GM10248 (cell line): ENCODE measurements at regions not wholly inside any gene's neighbourhood (a gene's known extent, or its start where the extent isn't known, plus 50 kb on each side); places are given as distances from the start of the nearest gene placed in this dataset.

Source experiments
- CTCF ChIA-PET: fragments of 300-600 bp; sonication (Branson Sonifier 250); formaldehyde crosslinking; extraction: SDS; loops from one replicate; lab custom pipeline; 2021; ENCODE audit warnings: antibody characterized with exemption; lab: Yijun Ruan, JAX
- POLR2A ChIA-PET: fragments of 350-650 bp; sonication (Branson Sonifier 250); formaldehyde crosslinking; extraction: SDS; loops from one replicate; lab custom pipeline; 2020; ENCODE audit warnings: antibody characterized with exemption; lab: Yijun Ruan, JAX
- DNase-seq: peaks from one replicate; pipeline ENCODE4 v3.0.0; 2012; ENCODE audit errors: extremely low spot score
- TF ChIP-seq, protein P1 (sequence below): IDR thresholded peaks from 2 replicates; pipeline ENCODE4 v1.5.1; 2012; ENCODE audit warnings: mild to moderate bottlenecking, low read depth; ENCODE audit errors: extremely low read depth, missing control alignments, control extremely low read depth

DNA sequence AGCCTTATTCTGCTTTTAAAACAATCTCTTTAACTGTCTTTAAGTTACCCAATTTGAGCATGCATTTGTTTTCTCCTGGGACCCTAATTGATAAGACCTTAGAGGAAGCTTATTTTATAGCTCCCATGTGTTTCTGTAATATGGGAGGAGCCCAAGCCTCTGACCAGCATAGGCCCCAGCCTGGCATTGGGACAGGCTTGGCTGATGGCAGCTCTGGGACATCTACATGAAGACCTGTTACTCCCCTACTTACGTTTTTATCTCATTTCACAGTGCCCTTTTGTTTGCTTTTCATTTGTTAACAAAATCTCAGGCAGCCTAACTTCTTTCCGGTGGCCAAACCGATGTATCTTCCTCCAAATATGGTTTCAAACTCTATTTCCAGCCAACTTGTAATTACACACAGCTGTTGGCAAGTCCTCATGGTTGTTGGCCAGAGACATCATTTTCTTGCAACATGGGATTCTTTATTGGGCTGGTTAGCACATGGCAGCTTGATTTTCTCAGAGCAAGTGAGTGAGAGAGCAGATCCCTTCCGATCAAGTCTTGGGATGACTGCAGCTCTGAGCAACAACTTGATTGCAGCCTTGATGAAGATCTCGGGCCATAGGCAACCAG lies 1117.5 kb downstream of the AACS start:
- CTCF ChIA-PET = no interaction called here
- TF ChIP-seq, protein P1, sequence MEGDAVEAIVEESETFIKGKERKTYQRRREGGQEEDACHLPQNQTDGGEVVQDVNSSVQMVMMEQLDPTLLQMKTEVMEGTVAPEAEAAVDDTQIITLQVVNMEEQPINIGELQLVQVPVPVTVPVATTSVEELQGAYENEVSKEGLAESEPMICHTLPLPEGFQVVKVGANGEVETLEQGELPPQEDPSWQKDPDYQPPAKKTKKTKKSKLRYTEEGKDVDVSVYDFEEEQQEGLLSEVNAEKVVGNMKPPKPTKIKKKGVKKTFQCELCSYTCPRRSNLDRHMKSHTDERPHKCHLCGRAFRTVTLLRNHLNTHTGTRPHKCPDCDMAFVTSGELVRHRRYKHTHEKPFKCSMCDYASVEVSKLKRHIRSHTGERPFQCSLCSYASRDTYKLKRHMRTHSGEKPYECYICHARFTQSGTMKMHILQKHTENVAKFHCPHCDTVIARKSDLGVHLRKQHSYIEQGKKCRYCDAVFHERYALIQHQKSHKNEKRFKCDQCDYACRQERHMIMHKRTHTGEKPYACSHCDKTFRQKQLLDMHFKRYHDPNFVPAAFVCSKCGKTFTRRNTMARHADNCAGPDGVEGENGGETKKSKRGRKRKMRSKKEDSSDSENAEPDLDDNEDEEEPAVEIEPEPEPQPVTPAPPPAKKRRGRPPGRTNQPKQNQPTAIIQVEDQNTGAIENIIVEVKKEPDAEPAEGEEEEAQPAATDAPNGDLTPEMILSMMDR = no peak
- POLR2A ChIA-PET = no interaction called here
- no peak for DNase-seq

- no peak for DNase-seq
- TF ChIP-seq, protein P1 = no peak
- CTCF ChIA-PET = no interaction called here
- POLR2A ChIA-PET = no interaction called here
Measured at GRCh38 chr12:126185025-126185424, 1119.8 kb downstream of the AACS start.

GRCh38 chr12:126189856-126190255 lies 1124.6 kb downstream of the AACS start:
- ChIA-PET CTCF (no interaction called here), POLR2A (no interaction called here)
- no peak for DNase-seq
- TF ChIP-seq, protein P1 = no peak

GRCh38 chr12:126191031-126191891 lies 1126.0 kb downstream of the AACS start:
- no peak for DNase-seq
- POLR2A ChIA-PET = no interaction called here
- CTCF ChIA-PET = interaction anchor here (1.3 kb wide), 1 partner anchor 11 kb away, joined by 3 read pairs; no protein-coding TSS in a partner anchor
- TF ChIP-seq, protein P1 = no peak

DNA sequence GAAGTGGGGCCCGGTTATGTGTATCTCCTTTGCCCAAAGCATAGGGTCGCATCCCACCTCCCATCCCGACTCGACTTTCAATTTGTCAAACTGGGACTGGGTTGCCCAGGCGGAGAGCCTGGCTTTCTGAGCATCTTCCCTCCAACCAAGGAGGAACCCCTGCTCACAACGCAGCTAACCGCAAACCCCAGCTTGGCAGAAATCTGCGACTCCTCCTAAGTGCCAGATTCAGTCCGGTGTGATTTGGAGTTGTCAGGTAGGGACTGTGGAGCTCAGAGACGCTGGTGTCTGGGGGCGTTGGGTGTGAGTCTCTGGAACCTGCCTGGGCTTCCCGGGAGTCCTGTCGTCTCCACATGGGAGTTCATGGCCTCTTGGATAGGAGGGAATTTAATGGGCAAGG lies 1126.7 kb downstream of the AACS start:
- TF ChIP-seq, protein P1 = no peak
- CTCF ChIA-PET = interaction anchor here (1.3 kb wide), 1 partner anchor 10 kb away, joined by 3 read pairs; no protein-coding TSS in a partner anchor
- DNase-seq = no peak
- POLR2A ChIA-PET = no interaction called here

DNA sequence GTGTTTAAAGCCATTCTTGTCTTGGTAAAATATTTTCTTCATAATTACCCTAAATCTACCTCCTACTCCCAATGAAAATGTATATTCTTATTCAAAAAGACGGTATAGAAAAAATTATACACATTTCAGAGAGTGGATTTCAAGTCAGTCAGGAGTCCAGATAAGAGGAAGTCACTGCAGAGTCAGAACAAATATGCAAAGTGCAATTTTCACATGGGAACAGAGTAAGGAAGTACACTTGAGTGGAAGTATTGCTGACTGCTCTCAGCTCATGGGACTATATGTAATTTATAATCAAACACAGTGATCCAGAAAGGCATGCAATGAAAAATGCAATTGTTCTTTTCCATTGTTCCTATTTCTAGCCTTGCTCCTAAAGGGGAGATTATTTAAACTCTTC lies 1128.0 kb downstream of the AACS start:
- POLR2A ChIA-PET = no interaction called here
- CTCF ChIA-PET = no interaction called here
- TF ChIP-seq, protein P1 = no peak
- DNase-seq = no peak
